MCF 10A (cell line): ENCODE measurements at regions not wholly inside any gene's neighbourhood (a gene's known extent, or its start where the extent isn't known, plus 50 kb on each side); places are given as distances from the start of the nearest gene placed in this dataset.
"Not testable (repeated sequence)": the region's sequence is repeated elsewhere in the genome, so short reads cannot be mapped to it uniquely, and the experiment has no call there.

ENCODE experiments used
- BruUV-seq: library from RNA; stranded (reverse); fragments of 400-500 nt; replicated peaks from 2 replicates; lab custom pipeline; 2021; lab: Mats Ljungman, UMichigan
- CTCF ChIA-PET: fragments of 300-600 bp; sonication (Branson Sonifier 250); formaldehyde crosslinking; extraction: SDS; loops from one replicate; lab custom pipeline; 2021; ENCODE audit warnings: antibody characterized with exemption, inconsistent platforms; lab: Yijun Ruan, JAX
- POLR2A ChIA-PET: fragments of 300-600, 350-650 bp; sonication (Branson Sonifier 250); formaldehyde crosslinking; extraction: SDS; loops from one replicate; lab custom pipeline; 2020; ENCODE audit warnings: antibody characterized with exemption, inconsistent platforms; lab: Yijun Ruan, JAX
- DNase-seq: peaks from one replicate; pipeline ENCODE4 v3.0.0-alpha.2; 2018; ENCODE audit not compliant: unreplicated experiment
- H3K27ac Mint-ChIP-seq: one replicate; pipeline ENCODE4 v1.8.0; 2022; ENCODE audit warnings: mild to moderate bottlenecking, low read depth, mixed read lengths; ENCODE audit not compliant: unreplicated experiment
- H3K27me3 Mint-ChIP-seq: one replicate; pipeline ENCODE4 v1.8.0; 2022; ENCODE audit warnings: mixed read lengths; ENCODE audit not compliant: insufficient read depth, unreplicated experiment
- H3K36me3 Mint-ChIP-seq: one replicate; pipeline ENCODE4 v1.8.0; 2022; ENCODE audit warnings: mild to moderate bottlenecking, moderate library complexity, mixed read lengths; ENCODE audit not compliant: insufficient read depth, unreplicated experiment
- H3K4me1 Mint-ChIP-seq: one replicate; pipeline ENCODE4 v1.8.0; 2022; ENCODE audit warnings: mixed read lengths; ENCODE audit not compliant: insufficient read depth, unreplicated experiment
- H3K4me3 Mint-ChIP-seq: one replicate; pipeline ENCODE4 v1.8.0; 2022; ENCODE audit warnings: mild to moderate bottlenecking, moderate library complexity, mixed read lengths; ENCODE audit not compliant: unreplicated experiment
- H3K9me3 Mint-ChIP-seq: one replicate; pipeline ENCODE4 v1.8.0; 2022; ENCODE audit warnings: mixed read lengths; ENCODE audit not compliant: unreplicated experiment
- intact Hi-C: fragments of 100-400 bp; cut with micrococcal nuclease; formaldehyde crosslinking; loops from 2 replicates; pipeline ENCODE4 v1.14.1; 2022
- TF ChIP-seq, protein P1 (sequence below): fragments of 200-600 bp; IDR thresholded peaks from one replicate; pipeline ENCODE4 v1.8.0; 2022; ENCODE audit warnings: antibody characterized with exemption, mild to moderate bottlenecking; ENCODE audit not compliant: unreplicated experiment

DNA sequence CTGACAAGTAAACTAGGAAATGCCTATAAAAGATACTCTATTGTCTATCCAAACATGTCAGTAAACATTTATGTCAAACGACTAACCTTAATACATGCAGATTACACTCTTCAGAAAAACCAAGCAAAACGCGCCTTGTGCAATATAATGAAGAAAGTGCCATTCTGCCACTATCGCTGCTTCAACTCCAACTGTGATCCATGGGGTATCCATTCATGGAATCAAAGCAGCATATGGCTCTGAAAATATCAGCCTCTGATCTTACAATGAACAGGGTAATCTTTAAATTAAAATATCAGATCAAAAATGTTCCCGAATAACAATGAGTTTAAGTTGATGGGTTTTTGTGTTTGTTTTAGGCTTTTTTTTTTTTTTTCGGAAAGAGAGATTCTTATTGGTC lies 105.5 kb upstream of the SETMAR start:
- Mint-ChIP-seq H3K4me3 (no peak overlapping the region), H3K27ac (no peak overlapping the region), H3K27me3 (no peaks in the 10 kb centered on the region), H3K9me3 (no peaks in the 10 kb centered on the region), H3K36me3 (no peaks in the 10 kb centered on the region), H3K4me1 (no peaks in the 10 kb centered on the region)
- no peak for DNase-seq
- ChIA-PET POLR2A (no interaction called here), CTCF (no interaction called here)
- intact Hi-C loops, result no loop called here
- TF ChIP-seq, protein P1, sequence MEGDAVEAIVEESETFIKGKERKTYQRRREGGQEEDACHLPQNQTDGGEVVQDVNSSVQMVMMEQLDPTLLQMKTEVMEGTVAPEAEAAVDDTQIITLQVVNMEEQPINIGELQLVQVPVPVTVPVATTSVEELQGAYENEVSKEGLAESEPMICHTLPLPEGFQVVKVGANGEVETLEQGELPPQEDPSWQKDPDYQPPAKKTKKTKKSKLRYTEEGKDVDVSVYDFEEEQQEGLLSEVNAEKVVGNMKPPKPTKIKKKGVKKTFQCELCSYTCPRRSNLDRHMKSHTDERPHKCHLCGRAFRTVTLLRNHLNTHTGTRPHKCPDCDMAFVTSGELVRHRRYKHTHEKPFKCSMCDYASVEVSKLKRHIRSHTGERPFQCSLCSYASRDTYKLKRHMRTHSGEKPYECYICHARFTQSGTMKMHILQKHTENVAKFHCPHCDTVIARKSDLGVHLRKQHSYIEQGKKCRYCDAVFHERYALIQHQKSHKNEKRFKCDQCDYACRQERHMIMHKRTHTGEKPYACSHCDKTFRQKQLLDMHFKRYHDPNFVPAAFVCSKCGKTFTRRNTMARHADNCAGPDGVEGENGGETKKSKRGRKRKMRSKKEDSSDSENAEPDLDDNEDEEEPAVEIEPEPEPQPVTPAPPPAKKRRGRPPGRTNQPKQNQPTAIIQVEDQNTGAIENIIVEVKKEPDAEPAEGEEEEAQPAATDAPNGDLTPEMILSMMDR, result no peak
- BruUV-seq, result no TSS peak

DNA sequence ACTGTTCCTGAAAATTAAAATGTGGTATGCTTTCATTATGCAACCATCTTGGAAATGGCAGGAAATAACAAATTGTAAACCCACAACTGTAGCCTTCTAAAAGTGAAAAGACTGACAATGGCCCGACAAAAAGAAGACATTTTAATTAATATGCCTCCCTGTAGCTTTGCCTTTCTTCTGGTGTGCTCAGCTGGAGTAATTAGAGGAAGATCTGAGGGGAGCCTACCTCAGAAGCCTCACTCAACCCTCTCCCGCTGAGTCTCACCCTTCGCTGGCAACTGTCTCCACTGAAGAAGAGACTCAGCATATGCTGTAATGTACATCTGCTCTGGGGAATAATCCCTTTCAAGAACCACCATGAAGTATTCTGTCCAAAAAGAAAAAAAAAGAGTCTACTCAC lies 104.7 kb upstream of the SETMAR start:
- no TSS peak for BruUV-seq
- CTCF ChIA-PET, result interaction anchor here (0.5 to 0.7 kb wide), 2 partner anchors 74 to 115 kb away, joined by 3 read pairs; no protein-coding TSS in a partner anchor
- TF ChIP-seq, protein P1, result no peak

DNA sequence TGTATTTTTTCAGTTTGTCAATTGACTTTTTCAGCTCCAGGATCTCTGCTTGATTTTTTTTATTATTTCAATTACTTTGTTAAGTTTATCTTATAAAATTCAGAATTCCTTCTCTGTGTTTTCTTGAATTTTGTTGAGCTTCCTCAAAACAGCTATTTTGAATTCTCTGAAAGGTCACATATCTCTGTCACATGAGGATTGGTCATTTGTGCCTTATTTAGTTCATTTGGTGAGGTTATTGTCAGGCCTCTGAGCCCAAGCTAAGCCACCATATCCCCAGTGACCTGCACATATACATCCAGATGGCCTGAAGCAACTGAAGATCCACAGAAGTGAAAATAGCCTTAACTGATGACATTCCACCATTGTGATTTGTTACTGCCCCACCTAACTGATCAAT lies 98.4 kb upstream of the SETMAR start:
- intact Hi-C loops, result not testable (repeated sequence)

More for the DNA sequence above, 104.7 kb upstream of the SETMAR start:
- POLR2A ChIA-PET, result no interaction called here
- Mint-ChIP-seq H3K36me3 (no peaks in the 10 kb centered on the region), H3K4me3 (no peak overlapping the region), H3K27me3 (no peaks in the 10 kb centered on the region), H3K9me3 (no peaks in the 10 kb centered on the region), H3K27ac (no peak overlapping the region), H3K4me1 (no peaks in the 10 kb centered on the region)
- intact Hi-C loops, result no loop called here
- no peak for DNase-seq

DNA sequence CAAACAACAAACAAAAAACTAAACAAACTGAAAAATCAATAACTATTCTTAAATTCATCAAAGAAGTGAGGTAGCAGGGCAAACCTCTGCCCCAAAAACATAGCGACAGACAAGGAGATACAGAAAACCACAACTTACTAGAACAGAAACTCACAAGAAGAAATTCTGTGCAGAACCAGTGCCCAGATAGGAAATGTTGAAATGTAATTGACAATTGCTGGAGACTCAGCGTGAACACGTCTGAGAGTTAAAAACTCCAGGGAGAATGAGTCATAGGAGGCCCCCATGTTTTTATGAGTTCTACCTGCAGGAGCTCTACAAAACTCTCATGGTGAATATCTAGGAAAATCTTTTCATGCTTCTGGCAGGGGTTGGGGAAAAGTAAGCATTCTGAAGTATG lies 95.5 kb upstream of the SETMAR start:
- no peaks in the 10 kb centered on the region for H3K4me1 Mint-ChIP-seq
- CTCF ChIA-PET, result no interaction called here
- BruUV-seq, result no TSS peak
- no peaks in the 10 kb centered on the region for H3K9me3 Mint-ChIP-seq
- TF ChIP-seq, protein P1, result no peak
- no peak overlapping the region for H3K27ac Mint-ChIP-seq
- intact Hi-C loops, result no loop called here
- H3K36me3 Mint-ChIP-seq, result no peaks in the 10 kb centered on the region
- no peak for DNase-seq
- POLR2A ChIA-PET, result no interaction called here
- H3K4me3 Mint-ChIP-seq, result no peak overlapping the region
- no peaks in the 10 kb centered on the region for H3K27me3 Mint-ChIP-seq

More for the DNA sequence above, 98.4 kb upstream of the SETMAR start:
- H3K27ac Mint-ChIP-seq, DNase-seq, H3K4me1 Mint-ChIP-seq, CTCF ChIA-PET, H3K4me3 Mint-ChIP-seq, BruUV-seq, H3K36me3 Mint-ChIP-seq, POLR2A ChIA-PET, H3K9me3 Mint-ChIP-seq, H3K27me3 Mint-ChIP-seq: not testable (repeated sequence)

DNA sequence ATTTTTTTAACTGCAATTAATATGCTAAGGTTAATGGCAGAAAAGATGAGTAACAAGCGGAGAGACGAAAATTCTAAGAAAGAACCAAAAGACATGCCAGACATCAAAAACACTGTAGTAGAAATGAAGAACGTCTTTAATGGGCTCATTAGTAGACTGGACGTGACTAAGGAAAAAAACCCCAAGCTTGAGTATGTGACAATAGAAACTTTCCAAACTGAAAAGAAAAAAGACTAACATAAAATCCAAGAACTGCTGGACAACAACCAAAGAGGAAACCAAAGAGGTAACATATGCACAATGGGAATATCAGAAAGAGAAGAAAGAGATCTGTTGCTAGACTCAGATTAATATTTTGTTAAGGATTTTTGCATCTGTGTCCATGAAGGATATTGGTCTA lies 94.6 kb upstream of the SETMAR start:
- CTCF ChIA-PET, result no interaction called here
- Mint-ChIP-seq H3K27me3 (no peaks in the 10 kb centered on the region), H3K9me3 (no peaks in the 10 kb centered on the region), H3K4me1 (no peaks in the 10 kb centered on the region), H3K36me3 (no peaks in the 10 kb centered on the region), H3K4me3 (no peak overlapping the region), H3K27ac (no peak overlapping the region)
- intact Hi-C loops, result no loop called here
- no TSS peak for BruUV-seq
- DNase-seq, result no peak
- TF ChIP-seq, protein P1, result no peak
- POLR2A ChIA-PET, result no interaction called here
